Esophagus squamous epithelium (tissue), 4 donors: ENCODE measurements at regions not wholly inside any gene's neighbourhood (a gene's known extent, or its start where the extent isn't known, plus 50 kb on each side); places are given as distances from the start of the nearest gene placed in this dataset.

Experiments used
- POLR2A ChIP-seq, 4 donors: fragments of 450-650 bp; IDR thresholded peaks; one replicate each; pipeline ENCODE4 v1.6.1; 2017; ENCODE audit warnings: antibody characterized with exemption in 4 of 4, mild to moderate bottlenecking in 4 of 4, moderate library complexity in 3 of 4
- TF ChIP-seq, protein P1 (sequence below), 6 experiments: fragments of 450-650 bp in 4 of 6; fragments of 200-600 bp in 2 of 6; sonication (generic) in 2 of 6; IDR thresholded peaks; one replicate each; pipeline ENCODE4 v1.5.1; 2016 to 2019; ENCODE audit warnings: antibody characterized with exemption in 6 of 6, mild to moderate bottlenecking in 4 of 6, moderate library complexity in 4 of 6

DNA sequence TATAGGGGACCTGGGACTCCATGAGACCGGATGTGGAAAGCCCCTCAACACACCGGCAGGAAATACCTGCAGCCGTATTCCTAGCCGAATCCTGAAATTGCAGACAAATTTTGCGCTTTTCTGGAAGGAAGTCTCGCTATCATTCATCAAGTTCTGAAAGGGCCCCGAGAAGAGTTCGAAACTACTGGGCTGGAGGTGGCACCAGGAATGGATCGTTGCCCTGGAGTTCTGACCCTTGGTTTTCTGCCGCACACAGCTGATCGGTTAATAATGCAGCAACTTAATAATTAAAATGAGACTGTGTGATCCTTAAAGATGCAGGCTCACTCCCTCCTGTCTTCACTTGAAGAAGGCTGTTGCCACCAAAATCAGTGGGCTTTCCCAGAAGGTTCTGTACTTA lies 55.7 kb upstream of the MRTFB start:
- TF ChIP-seq, protein P1, sequence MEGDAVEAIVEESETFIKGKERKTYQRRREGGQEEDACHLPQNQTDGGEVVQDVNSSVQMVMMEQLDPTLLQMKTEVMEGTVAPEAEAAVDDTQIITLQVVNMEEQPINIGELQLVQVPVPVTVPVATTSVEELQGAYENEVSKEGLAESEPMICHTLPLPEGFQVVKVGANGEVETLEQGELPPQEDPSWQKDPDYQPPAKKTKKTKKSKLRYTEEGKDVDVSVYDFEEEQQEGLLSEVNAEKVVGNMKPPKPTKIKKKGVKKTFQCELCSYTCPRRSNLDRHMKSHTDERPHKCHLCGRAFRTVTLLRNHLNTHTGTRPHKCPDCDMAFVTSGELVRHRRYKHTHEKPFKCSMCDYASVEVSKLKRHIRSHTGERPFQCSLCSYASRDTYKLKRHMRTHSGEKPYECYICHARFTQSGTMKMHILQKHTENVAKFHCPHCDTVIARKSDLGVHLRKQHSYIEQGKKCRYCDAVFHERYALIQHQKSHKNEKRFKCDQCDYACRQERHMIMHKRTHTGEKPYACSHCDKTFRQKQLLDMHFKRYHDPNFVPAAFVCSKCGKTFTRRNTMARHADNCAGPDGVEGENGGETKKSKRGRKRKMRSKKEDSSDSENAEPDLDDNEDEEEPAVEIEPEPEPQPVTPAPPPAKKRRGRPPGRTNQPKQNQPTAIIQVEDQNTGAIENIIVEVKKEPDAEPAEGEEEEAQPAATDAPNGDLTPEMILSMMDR (IDR thresholded peaks at IDR 0.05): no peak
- no peak for TF ChIP-seq POLR2A (IDR thresholded peaks at IDR 0.05)
